ENCODE measurements at regions not wholly inside any gene's neighbourhood (a gene's known extent, or its start where the extent isn't known, plus 50 kb on each side); places are given as distances from the start of the nearest gene placed in this dataset.

- no peak for DNase-seq
These were observed 50.0 kb upstream of the PITRM1 start for GRCh38 chr10:3222626-3223025.

All from NCI-H2171 treated with DMSO at 0.1 percent for 48 hours (cell line).